HT-29 (cell line): ENCODE measurements at regions not wholly inside any gene's neighbourhood (a gene's known extent, or its start where the extent isn't known, plus 50 kb on each side); places are given as distances from the start of the nearest gene placed in this dataset.

Experiments used
- DNase-seq: peaks from one replicate; pipeline ENCODE4 v3.0.0-alpha.2; 2015; ENCODE audit warnings: low spot score

GRCh38 chr5:42338136-42338535, 85.1 kb upstream of the GHR start:
- DNase-seq, result no peak

- no peak for DNase-seq
Measured at GRCh38 chr5:42349163-42349562, 74.1 kb upstream of the GHR start.

- no peak for DNase-seq
Measured at GRCh38 chr5:42351956-42352355, 71.3 kb upstream of the GHR start.

GRCh38 chr5:42360056-42360455, 63.2 kb upstream of the GHR start:
- no peak for DNase-seq

- no peak for DNase-seq
Measured at GRCh38 chr5:42360616-42361314, 62.5 kb upstream of the GHR start.

GRCh38 chr5:42361315-42361688, 61.9 kb upstream of the GHR start:
- DNase-seq, result no peak

GRCh38 chr5:42366051-42366450, 57.2 kb upstream of the GHR start:
- no peak for DNase-seq
